ENCODE measurements at regions not wholly inside any gene's neighbourhood (a gene's known extent, or its start where the extent isn't known, plus 50 kb on each side); places are given as distances from the start of the nearest gene placed in this dataset.

DNA sequence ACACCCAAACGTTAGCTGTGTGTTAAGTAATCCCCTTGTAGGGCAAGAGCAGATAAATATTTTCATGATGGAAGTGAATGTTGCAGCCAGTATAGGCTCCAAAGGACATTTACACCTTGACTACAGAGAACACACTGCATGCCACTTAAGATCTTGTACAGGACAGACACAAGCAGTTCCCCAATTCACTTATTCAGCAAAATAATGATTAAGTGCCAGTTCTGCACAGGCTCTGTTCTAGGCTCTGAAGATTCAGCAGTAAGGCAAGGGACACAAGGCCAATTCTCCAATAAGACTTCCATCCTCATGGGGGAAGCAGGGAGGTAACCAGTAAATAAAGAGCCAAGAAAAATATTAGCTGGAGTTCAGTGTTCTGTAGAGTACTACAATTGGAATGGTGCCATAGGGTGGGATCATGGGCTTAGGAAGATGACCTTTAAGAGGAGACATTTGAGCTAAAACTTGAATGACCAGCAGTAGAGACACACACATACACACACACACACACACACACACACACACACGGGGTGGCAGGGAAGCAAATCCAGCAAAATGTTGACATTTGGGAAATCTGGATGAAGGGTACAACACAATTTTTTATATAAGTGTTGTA is 199.9 kb upstream of the JUN start:
- Histone ChIP-seq H3K4me3 (replicated peaks; ENCODE audit: insufficient read depth, low read length) (no peak overlapping the region), H3K27me3 (ENCODE audit: insufficient read depth, poor library complexity, severe bottlenecking) (no peaks in the 10 kb centered on the region), H3K27ac (replicated peaks) (no peak overlapping the region)
- DNase-seq (ENCODE audit: low read depth in 1 of 2, low spot score in 1 of 2): no peak
- TF ChIP-seq POLR2AphosphoS5 (IDR thresholded peaks at IDR 0.05; ENCODE audit: low read depth) (no peak), SPI1 (IDR thresholded peaks at IDR 0.05; ENCODE audit: borderline replicate concordance, low read depth) (no peak), GABPA (IDR thresholded peaks at IDR 0.05; ENCODE audit: low read depth) (no peak)
- TF ChIP-seq, protein P1, sequence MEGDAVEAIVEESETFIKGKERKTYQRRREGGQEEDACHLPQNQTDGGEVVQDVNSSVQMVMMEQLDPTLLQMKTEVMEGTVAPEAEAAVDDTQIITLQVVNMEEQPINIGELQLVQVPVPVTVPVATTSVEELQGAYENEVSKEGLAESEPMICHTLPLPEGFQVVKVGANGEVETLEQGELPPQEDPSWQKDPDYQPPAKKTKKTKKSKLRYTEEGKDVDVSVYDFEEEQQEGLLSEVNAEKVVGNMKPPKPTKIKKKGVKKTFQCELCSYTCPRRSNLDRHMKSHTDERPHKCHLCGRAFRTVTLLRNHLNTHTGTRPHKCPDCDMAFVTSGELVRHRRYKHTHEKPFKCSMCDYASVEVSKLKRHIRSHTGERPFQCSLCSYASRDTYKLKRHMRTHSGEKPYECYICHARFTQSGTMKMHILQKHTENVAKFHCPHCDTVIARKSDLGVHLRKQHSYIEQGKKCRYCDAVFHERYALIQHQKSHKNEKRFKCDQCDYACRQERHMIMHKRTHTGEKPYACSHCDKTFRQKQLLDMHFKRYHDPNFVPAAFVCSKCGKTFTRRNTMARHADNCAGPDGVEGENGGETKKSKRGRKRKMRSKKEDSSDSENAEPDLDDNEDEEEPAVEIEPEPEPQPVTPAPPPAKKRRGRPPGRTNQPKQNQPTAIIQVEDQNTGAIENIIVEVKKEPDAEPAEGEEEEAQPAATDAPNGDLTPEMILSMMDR (IDR thresholded peaks at IDR 0.05; ENCODE audit: insufficient read depth, low read length): no peak
- TF ChIP-seq, protein P2, sequence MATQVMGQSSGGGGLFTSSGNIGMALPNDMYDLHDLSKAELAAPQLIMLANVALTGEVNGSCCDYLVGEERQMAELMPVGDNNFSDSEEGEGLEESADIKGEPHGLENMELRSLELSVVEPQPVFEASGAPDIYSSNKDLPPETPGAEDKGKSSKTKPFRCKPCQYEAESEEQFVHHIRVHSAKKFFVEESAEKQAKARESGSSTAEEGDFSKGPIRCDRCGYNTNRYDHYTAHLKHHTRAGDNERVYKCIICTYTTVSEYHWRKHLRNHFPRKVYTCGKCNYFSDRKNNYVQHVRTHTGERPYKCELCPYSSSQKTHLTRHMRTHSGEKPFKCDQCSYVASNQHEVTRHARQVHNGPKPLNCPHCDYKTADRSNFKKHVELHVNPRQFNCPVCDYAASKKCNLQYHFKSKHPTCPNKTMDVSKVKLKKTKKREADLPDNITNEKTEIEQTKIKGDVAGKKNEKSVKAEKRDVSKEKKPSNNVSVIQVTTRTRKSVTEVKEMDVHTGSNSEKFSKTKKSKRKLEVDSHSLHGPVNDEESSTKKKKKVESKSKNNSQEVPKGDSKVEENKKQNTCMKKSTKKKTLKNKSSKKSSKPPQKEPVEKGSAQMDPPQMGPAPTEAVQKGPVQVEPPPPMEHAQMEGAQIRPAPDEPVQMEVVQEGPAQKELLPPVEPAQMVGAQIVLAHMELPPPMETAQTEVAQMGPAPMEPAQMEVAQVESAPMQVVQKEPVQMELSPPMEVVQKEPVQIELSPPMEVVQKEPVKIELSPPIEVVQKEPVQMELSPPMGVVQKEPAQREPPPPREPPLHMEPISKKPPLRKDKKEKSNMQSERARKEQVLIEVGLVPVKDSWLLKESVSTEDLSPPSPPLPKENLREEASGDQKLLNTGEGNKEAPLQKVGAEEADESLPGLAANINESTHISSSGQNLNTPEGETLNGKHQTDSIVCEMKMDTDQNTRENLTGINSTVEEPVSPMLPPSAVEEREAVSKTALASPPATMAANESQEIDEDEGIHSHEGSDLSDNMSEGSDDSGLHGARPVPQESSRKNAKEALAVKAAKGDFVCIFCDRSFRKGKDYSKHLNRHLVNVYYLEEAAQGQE (IDR thresholded peaks at IDR 0.05; ENCODE audit: insufficient replicate concordance, low read depth): no peak

DNA sequence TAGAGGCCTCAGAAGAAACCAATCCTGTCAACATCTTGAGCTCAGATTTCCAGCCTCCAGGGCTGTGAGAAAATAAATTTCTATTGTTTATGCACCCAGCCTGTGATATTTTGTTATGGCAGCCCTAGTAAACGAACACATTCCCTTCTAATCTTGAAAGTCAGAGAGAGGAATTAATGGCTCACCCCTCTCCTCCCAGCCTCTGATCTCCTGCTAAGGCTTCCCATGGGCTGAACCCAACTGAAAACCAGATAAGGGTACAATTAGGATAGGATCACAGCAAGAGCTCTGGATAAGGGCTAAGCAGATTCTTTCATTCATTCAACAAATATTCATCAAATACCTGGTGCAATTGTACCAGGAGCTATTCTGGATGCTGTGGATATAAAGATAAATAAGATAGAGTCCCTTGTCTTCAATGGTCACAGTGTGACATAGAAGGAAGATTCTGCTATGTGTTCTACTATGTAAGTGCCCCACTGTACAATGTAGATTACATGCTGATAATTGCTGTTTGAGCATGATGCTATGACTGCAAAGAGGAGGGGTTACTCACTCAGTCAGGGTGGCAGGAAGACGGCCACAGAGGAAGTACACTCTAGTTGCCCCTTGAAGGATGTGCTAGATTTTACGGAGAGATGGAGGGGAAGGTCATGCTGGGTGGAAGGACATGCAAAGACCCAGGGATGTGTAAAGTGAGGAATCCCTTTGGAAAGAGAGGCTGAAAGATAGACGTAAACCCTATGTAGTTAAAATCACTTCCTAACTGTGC is 203.3 kb upstream of the JUN start:
- TF ChIP-seq, protein P1 (IDR thresholded peaks at IDR 0.05; ENCODE audit: insufficient read depth, low read length): no peak
- TF ChIP-seq, protein P2 (IDR thresholded peaks at IDR 0.05; ENCODE audit: insufficient replicate concordance, low read depth): no peak
- no peak for TF ChIP-seq SPI1 (IDR thresholded peaks at IDR 0.05; ENCODE audit: borderline replicate concordance, low read depth)
- no peak for TF ChIP-seq POLR2AphosphoS5 (IDR thresholded peaks at IDR 0.05; ENCODE audit: low read depth)
- Histone ChIP-seq H3K27ac (replicated peaks) (no peak overlapping the region), H3K4me3 (replicated peaks; ENCODE audit: insufficient read depth, low read length) (no peak overlapping the region), H3K27me3 (ENCODE audit: insufficient read depth, poor library complexity, severe bottlenecking) (no peaks in the 10 kb centered on the region)
- no peak for DNase-seq (ENCODE audit: low read depth in 1 of 2, low spot score in 1 of 2)

DNA sequence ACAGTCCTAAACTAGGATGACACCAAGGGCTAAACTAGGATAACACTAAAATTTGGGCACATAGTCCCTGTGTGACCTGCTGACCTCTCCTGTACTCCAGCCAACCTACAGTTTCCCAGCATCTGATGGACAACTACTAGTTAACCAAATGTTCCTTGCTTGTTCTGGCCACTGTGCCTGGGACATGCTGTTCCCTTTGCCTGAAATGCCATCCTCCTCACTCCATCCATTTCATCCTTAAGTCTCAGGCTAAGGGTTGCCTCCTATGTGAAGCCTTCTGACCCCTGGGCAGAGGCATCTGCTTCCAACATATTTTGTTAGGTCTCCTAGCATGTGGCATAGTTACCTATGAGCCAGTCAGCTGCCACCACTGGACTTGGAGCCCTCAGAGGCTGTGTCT is 204.9 kb upstream of the JUN start:
- no peak overlapping the region for H3K27ac ChIP-seq (replicated peaks)
- H3K27me3 ChIP-seq (ENCODE audit: insufficient read depth, poor library complexity, severe bottlenecking): no peaks in the 10 kb centered on the region
- H3K4me3 ChIP-seq (replicated peaks; ENCODE audit: insufficient read depth, low read length): no peak overlapping the region
- no peak for DNase-seq (ENCODE audit: low read depth in 1 of 2, low spot score in 1 of 2)
- TF ChIP-seq, protein P1 (IDR thresholded peaks at IDR 0.05; ENCODE audit: insufficient read depth, low read length): no peak
- no peak for TF ChIP-seq GABPA (IDR thresholded peaks at IDR 0.05; ENCODE audit: low read depth)
- TF ChIP-seq SPI1 (IDR thresholded peaks at IDR 0.05; ENCODE audit: borderline replicate concordance, low read depth): no peak
- TF ChIP-seq, protein P2 (IDR thresholded peaks at IDR 0.05; ENCODE audit: insufficient replicate concordance, low read depth): no peak
- no peak for TF ChIP-seq POLR2AphosphoS5 (IDR thresholded peaks at IDR 0.05; ENCODE audit: low read depth)

Measured in HL-60 (cell line).